Keratinocyte (primary cell): ENCODE measurements at regions not wholly inside any gene's neighbourhood (a gene's known extent, or its start where the extent isn't known, plus 50 kb on each side); places are given as distances from the start of the nearest gene placed in this dataset.

ENCODE experiments used
- DNase-seq: peaks from one replicate; pipeline ENCODE4 v3.0.0-alpha.2; 2011; ENCODE audit warnings: low read depth, missing footprints, low spot score
- FAIRE-seq: peaks from 2 replicates; lab custom pipeline; 2011; peaks lifted over from hg19 to GRCh38; lab: Jason Lieb, UNC
- H2AFZ ChIP-seq: 2 replicates; pipeline ENCODE4 v1.6.0; 2012; ENCODE audit warnings: low read length, control low read depth, inconsistent platforms; ENCODE audit not compliant: control insufficient read depth
- H3K27ac ChIP-seq: 2 replicates; pipeline ENCODE4 v1.5.1; 2011; ENCODE audit warnings: low read length; ENCODE audit not compliant: control insufficient read depth, insufficient read depth
- H3K27me3 ChIP-seq: 3 replicates; pipeline ENCODE4 v1.6.0; 2011; ENCODE audit warnings: low read length; ENCODE audit not compliant: control insufficient read depth, insufficient read depth; ENCODE audit errors: extremely low read depth
- H3K36me3 ChIP-seq, 2 experiments: 2 replicates in 1 of 2; 3 replicates in 1 of 2; pipeline ENCODE4 v1.5.1; 2011; ENCODE audit warnings: low read length in 2 of 2, mild to moderate bottlenecking in 1 of 2; ENCODE audit not compliant: control insufficient read depth in 2 of 2, insufficient read depth in 2 of 2; ENCODE audit errors: extremely low read depth in 1 of 2
- H3K4me1 ChIP-seq: 3 replicates; pipeline ENCODE4 v1.5.1; 2011; ENCODE audit warnings: low read length; ENCODE audit not compliant: control insufficient read depth, insufficient read depth; ENCODE audit errors: extremely low read depth
- H3K4me2 ChIP-seq: 3 replicates; pipeline ENCODE4 v1.6.0; 2011; ENCODE audit warnings: low read depth, low read length; ENCODE audit not compliant: control insufficient read depth, insufficient read depth; ENCODE audit errors: extremely low read depth
- H3K4me3 ChIP-seq, 3 experiments: fragments of 200-600 bp in 1 of 3; sonication (generic) in 1 of 3; 2 replicates in 2 of 3; 3 replicates in 1 of 3; pipeline ENCODE4 v1.5.1; 2011 to 2016; ENCODE audit warnings: low read length in 3 of 3, mild to moderate bottlenecking in 3 of 3, control low read depth in 2 of 3, inconsistent platforms in 1 of 3, low read depth in 1 of 3, mixed read lengths in 1 of 3, mixed run types in 1 of 3, moderate library complexity in 1 of 3; ENCODE audit not compliant: control insufficient read depth in 2 of 3, insufficient read depth in 2 of 3; ENCODE audit errors: extremely low read depth in 1 of 3
- H3K79me2 ChIP-seq: 2 replicates; pipeline ENCODE4 v1.6.0; 2012; ENCODE audit warnings: low read length; ENCODE audit not compliant: control insufficient read depth, insufficient read depth
- H3K9ac ChIP-seq: 3 replicates; pipeline ENCODE4 v1.6.0; 2011; ENCODE audit warnings: low read length; ENCODE audit not compliant: control insufficient read depth, insufficient read depth; ENCODE audit errors: extremely low read depth
- H3K9me1 ChIP-seq: 3 replicates; pipeline ENCODE4 v1.6.0; 2011; ENCODE audit warnings: low read length; ENCODE audit not compliant: control insufficient read depth, insufficient read depth; ENCODE audit errors: extremely low read depth
- H3K9me3 ChIP-seq: 2 replicates; pipeline ENCODE4 v1.5.1; 2012; ENCODE audit warnings: low read depth, low read length; ENCODE audit not compliant: control insufficient read depth
- H4K20me1 ChIP-seq: 3 replicates; pipeline ENCODE4 v1.6.0; 2011; ENCODE audit warnings: low read length; ENCODE audit not compliant: control insufficient read depth, insufficient read depth; ENCODE audit errors: extremely low read depth
- EZH2 ChIP-seq: IDR thresholded peaks from one replicate; pipeline ENCODE4 v1.6.1; 2012; ENCODE audit warnings: inconsistent platforms, mild to moderate bottlenecking, low read length, moderate library complexity
- dilution Hi-C: fragments of 300-500 bp; cut with MboI; formaldehyde crosslinking; loops from one replicate; pipeline ENCODE4 v1.7.0; 2020; ENCODE audit warnings: low sequenced_read_pairs; ENCODE audit not compliant: extremely low pct_ligation_motif_present
- TF ChIP-seq, protein P1 (sequence below), 3 experiments: IDR thresholded peaks in 1 of 3; conservative IDR thresholded peaks in 1 of 3; optimal IDR thresholded peaks in 1 of 3; 2 replicates in 2 of 3; 3 replicates in 1 of 3; pipeline versions ENCODE3 to v1.5.1; 2011; ENCODE audit warnings: low read length in 3 of 3, mild to moderate bottlenecking in 3 of 3, moderate library complexity in 2 of 3, control low read depth in 1 of 3, inconsistent platforms in 1 of 3; ENCODE audit not compliant: insufficient read depth in 2 of 3; ENCODE audit errors: extremely low read depth in 1 of 3

DNA sequence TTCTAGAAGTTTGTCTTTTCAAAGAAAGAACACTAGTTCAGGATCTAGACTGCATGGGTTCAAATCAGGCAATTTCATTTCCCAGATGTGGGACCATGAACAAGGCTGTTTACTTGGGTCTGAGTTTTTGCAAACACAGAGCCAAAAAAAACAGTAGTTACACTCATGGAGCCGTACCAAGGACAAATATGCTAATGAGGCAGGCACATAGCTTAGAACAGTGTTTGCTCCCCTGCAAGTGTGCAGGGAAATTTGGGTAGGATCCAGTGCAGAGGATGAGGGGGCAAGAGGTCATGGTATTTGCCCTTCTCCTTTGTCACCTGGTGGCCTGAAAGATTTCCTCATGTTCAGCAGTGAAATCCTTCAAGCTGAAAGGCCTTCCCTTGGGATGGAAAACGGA is 860.4 kb downstream of the VRK1 start:
- Histone ChIP-seq H3K4me3 (no peak overlapping the region), H4K20me1 (no peaks in the 10 kb centered on the region), H3K9me1 (no peaks in the 10 kb centered on the region), H3K27me3 (no peaks in the 10 kb centered on the region), H3K9me3 (no peaks in the 10 kb centered on the region), H3K27ac (no peak overlapping the region), H3K4me2 (no peak overlapping the region), H2AFZ (no peak overlapping the region), H3K36me3 (no peaks in the 10 kb centered on the region), H3K79me2 (no peaks in the 10 kb centered on the region), H3K9ac (no peak overlapping the region), H3K4me1 (no peaks in the 10 kb centered on the region)
- DNase-seq, result no peak
- dilution Hi-C loops, result no loop called here
- no peak for TF ChIP-seq EZH2
- TF ChIP-seq, protein P1, sequence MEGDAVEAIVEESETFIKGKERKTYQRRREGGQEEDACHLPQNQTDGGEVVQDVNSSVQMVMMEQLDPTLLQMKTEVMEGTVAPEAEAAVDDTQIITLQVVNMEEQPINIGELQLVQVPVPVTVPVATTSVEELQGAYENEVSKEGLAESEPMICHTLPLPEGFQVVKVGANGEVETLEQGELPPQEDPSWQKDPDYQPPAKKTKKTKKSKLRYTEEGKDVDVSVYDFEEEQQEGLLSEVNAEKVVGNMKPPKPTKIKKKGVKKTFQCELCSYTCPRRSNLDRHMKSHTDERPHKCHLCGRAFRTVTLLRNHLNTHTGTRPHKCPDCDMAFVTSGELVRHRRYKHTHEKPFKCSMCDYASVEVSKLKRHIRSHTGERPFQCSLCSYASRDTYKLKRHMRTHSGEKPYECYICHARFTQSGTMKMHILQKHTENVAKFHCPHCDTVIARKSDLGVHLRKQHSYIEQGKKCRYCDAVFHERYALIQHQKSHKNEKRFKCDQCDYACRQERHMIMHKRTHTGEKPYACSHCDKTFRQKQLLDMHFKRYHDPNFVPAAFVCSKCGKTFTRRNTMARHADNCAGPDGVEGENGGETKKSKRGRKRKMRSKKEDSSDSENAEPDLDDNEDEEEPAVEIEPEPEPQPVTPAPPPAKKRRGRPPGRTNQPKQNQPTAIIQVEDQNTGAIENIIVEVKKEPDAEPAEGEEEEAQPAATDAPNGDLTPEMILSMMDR (optimal IDR thresholded peaks at IDR 0.05 in 1 of 3, IDR thresholded peaks at IDR 0.05 in 1 of 3, conservative IDR thresholded peaks at IDR 0.05 in 1 of 3; ENCODE audit: extremely low read depth in 1 of 3, insufficient read depth in 2 of 3, low read length in 3 of 3), result no peak
- FAIRE-seq, result no peak

DNA sequence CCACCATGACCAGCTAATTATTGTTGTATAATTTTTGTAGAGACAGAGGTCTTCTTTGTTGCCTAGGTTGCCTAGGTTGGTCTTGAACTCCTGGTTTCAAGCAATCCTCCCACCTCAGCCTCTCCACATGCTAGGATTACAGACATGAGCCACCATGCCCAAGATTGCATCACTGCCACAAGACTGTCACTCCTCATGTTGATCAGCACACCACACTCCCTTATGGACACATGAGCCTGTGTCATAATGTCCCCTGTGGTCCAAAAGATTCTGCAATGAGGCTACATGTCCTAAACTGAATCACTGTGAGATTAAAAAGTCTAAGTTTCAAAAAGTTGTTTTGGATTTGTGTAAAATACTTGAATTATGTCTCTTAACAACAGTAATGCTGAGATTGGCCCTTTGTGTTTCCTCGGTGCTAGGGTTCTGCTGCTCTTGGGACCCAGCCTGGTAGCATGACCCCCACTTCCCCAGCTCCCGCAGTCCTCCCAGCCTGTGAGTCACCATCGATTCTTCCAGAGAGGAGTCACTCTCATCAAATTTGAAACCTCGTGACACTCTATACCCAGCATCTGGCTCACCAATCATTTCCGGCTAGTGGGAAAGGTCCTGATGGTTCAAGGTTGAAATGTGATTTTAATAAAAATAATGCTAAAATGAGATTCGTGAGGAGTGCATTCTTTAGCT is 890.9 kb downstream of the VRK1 start:
- Histone ChIP-seq H3K27me3 (no peaks in the 10 kb centered on the region), H3K4me1 (no peaks in the 10 kb centered on the region), H3K36me3 (no peaks in the 10 kb centered on the region), H3K4me2 (no peak overlapping the region), H3K4me3 (no peak overlapping the region), H4K20me1 (no peaks in the 10 kb centered on the region), H3K9ac (no peak overlapping the region), H3K9me1 (no peaks in the 10 kb centered on the region), H2AFZ (no peak overlapping the region), H3K79me2 (no peaks in the 10 kb centered on the region), H3K27ac (no peak overlapping the region), H3K9me3 (no peaks in the 10 kb centered on the region)
- TF ChIP-seq, protein P1 (optimal IDR thresholded peaks at IDR 0.05 in 1 of 3, IDR thresholded peaks at IDR 0.05 in 1 of 3, conservative IDR thresholded peaks at IDR 0.05 in 1 of 3; ENCODE audit: extremely low read depth in 1 of 3, insufficient read depth in 2 of 3, low read length in 3 of 3), result no peak
- no peak for TF ChIP-seq EZH2
- FAIRE-seq, result no peak
- dilution Hi-C loops, result no loop called here
- no peak for DNase-seq
